ENCODE measurements at regions not wholly inside any gene's neighbourhood (a gene's known extent, or its start where the extent isn't known, plus 50 kb on each side); places are given as distances from the start of the nearest gene placed in this dataset.

DNA sequence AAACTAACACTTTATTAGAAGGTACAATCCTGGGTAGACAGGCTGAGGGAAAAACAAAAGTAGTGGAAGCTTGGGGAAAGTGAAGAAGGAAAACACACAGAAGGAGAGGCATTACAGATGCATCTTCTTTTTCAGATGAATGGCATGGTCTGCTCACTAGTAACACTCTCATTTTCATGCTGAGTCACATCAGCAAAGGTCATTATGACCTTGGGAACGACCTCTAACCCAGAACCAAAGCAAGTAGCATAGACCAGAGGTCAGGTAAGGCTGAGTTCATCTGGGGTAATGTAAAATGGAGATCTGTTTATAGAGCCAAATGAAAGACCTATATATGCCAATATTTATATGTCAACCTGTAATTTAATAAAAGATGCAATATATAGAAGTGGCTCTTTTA is 294.4 kb upstream of the LRRTM4 start:
- TF ChIP-seq ZFX (IDR thresholded peaks at IDR 0.05; ENCODE audit: borderline replicate concordance), result no peak
- no peak for TF ChIP-seq CTCF (IDR thresholded peaks at IDR 0.05)
- H3K27ac ChIP-seq, result no peak overlapping the region

- no peak overlapping the region for H3K27ac ChIP-seq
- TF ChIP-seq CTCF (IDR thresholded peaks at IDR 0.05), result no peak
- TF ChIP-seq ZFX (IDR thresholded peaks at IDR 0.05; ENCODE audit: borderline replicate concordance), result no peak
Measured at GRCh38 chr2:77818186-77818585, 296.0 kb upstream of the LRRTM4 start.

DNA sequence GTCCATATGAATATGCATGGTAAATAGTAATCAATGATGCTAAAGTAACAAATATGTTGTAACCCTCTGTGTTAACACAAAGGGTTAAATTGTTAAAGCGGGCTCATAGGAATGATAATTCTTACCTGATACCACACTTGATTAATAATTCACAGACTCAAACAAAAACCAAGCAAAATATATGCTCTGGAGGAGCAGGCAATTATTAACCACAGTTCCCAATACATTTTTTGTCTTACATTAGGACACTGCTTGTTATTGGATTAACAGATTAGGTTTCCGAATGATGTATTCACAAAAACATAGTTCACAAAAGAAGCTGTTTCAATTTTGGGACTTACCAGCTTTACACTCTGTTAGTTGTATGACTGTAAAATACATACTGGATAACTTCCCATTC is 300.9 kb upstream of the LRRTM4 start:
- no peak for TF ChIP-seq CTCF (IDR thresholded peaks at IDR 0.05)
- TF ChIP-seq ZFX (IDR thresholded peaks at IDR 0.05; ENCODE audit: borderline replicate concordance), result no peak
- H3K27ac ChIP-seq, result peak overlapping the region; percentile 78

- H3K27ac ChIP-seq, result no peak overlapping the region
- TF ChIP-seq ZFX (IDR thresholded peaks at IDR 0.05; ENCODE audit: borderline replicate concordance) (no peak), CTCF (IDR thresholded peaks at IDR 0.05) (no peak)
Measured at GRCh38 chr2:77831060-77831459, 308.9 kb upstream of the LRRTM4 start.

- peak overlapping the region; percentile 20; the same call in 1 of the 2 replicates for H3K27ac ChIP-seq
- TF ChIP-seq ZFX (IDR thresholded peaks at IDR 0.05; ENCODE audit: borderline replicate concordance), result no peak
- no peak for TF ChIP-seq CTCF (IDR thresholded peaks at IDR 0.05)
Measured at GRCh38 chr2:77831471-77831870, 309.3 kb upstream of the LRRTM4 start.

DNA sequence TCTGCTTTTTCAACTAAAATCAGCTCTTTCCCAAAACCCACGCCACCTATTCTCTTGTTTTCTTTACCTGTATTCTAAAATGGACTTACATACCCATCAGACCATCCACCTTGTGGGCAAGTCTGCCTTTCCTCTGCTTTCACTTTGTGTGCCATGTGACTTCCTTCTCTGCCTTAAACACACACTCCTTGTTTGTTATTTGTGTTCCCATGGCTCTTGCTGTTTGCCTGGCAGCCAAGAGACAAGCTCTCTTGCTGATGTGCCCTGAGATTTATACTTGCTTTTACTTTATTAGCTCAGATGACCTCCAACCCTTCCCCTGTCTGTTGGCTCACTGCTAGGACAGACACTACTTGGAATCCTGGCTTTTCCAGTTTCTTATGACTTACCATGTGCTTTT is 309.7 kb upstream of the LRRTM4 start:
- H3K27ac ChIP-seq, result peak overlapping the region; percentile 20; the same call in 1 of the 2 replicates
- no peak for TF ChIP-seq CTCF (IDR thresholded peaks at IDR 0.05)

DNA sequence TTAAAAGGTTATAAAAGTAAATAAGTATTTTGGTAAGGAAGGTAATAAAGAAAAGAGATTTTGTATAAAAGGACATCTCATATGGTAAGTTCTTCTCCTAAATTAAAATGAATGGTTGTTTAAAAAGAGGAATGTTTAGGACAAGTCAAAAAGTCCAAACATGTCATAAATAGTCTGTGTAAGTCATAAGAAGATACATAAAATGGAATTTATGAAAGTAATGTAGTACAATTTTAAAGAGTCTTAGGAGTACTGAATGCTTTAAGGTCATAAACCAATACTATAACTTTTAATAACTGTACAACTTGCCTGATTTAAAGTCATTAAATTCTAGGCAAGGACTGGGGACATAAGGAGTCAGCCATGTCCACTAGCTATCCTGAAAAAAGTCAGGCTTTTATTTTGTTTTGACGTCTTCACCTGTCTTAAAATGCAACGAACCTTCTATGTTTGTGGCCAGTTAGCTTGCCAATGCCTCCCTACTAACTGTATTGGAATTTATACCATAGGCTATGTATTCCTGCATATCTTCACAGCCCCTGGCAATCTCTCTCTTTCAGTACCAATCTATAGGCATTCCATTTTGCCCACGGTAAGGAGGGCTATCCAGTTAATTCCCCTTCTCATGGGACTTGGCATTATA is 312.3 kb upstream of the LRRTM4 start:
- TF ChIP-seq ZFX (IDR thresholded peaks at IDR 0.05; ENCODE audit: borderline replicate concordance) (no peak), CTCF (IDR thresholded peaks at IDR 0.05) (no peak)

More for the DNA sequence above, 312.3 kb upstream of the LRRTM4 start:
- H3K27ac ChIP-seq, result no peak overlapping the region
